Calu3 (cell line): ENCODE measurements at regions not wholly inside any gene's neighbourhood (a gene's known extent, or its start where the extent isn't known, plus 50 kb on each side); places are given as distances from the start of the nearest gene placed in this dataset.

Source experiments
- BruUV-seq: library from RNA; stranded (reverse); fragments of 400-500 nt; replicated peaks from 2 replicates; lab custom pipeline; 2021; lab: Mats Ljungman, UMichigan
- CTCF ChIA-PET: fragments of 300-600 bp; sonication (Branson Sonifier 250); formaldehyde crosslinking; loops from one replicate; lab custom pipeline; 2022; ENCODE audit warnings: antibody characterized with exemption; lab: Charles Lee
- DNase-seq: peaks from one replicate; pipeline ENCODE4 v3.0.0; 2022
- H3K27ac Mint-ChIP-seq: one replicate; pipeline ENCODE4 v1.8.0; 2022; ENCODE audit warnings: mixed read lengths; ENCODE audit not compliant: unreplicated experiment
- H3K27me3 Mint-ChIP-seq: one replicate; pipeline ENCODE4 v1.8.0; 2022; ENCODE audit warnings: mixed read lengths; ENCODE audit not compliant: unreplicated experiment
- H3K36me3 Mint-ChIP-seq: one replicate; pipeline ENCODE4 v1.8.0; 2022; ENCODE audit warnings: mild to moderate bottlenecking, moderate library complexity, mixed read lengths; ENCODE audit not compliant: insufficient read depth, unreplicated experiment
- H3K4me1 Mint-ChIP-seq: one replicate; pipeline ENCODE4 v1.8.0; 2022; ENCODE audit warnings: mild to moderate bottlenecking, low read depth, mixed read lengths; ENCODE audit not compliant: unreplicated experiment
- H3K4me3 Mint-ChIP-seq: one replicate; pipeline ENCODE4 v1.8.0; 2022; ENCODE audit warnings: mild to moderate bottlenecking, low read depth, moderate library complexity, mixed read lengths; ENCODE audit not compliant: unreplicated experiment
- H3K9me3 Mint-ChIP-seq: one replicate; pipeline ENCODE4 v1.8.0; 2022; ENCODE audit warnings: low read depth, mixed read lengths; ENCODE audit not compliant: unreplicated experiment
- intact Hi-C: fragments of 100-400 bp; cut with micrococcal nuclease; formaldehyde crosslinking; loops from one replicate; pipeline ENCODE4 v1.10.0; 2022; ENCODE audit not compliant: unreplicated experiment
- TF ChIP-seq, protein P1 (sequence below): fragments of 200-600 bp; IDR thresholded peaks from one replicate; pipeline ENCODE4 v1.8.0; 2022; ENCODE audit warnings: antibody characterized with exemption; ENCODE audit not compliant: unreplicated experiment

DNA sequence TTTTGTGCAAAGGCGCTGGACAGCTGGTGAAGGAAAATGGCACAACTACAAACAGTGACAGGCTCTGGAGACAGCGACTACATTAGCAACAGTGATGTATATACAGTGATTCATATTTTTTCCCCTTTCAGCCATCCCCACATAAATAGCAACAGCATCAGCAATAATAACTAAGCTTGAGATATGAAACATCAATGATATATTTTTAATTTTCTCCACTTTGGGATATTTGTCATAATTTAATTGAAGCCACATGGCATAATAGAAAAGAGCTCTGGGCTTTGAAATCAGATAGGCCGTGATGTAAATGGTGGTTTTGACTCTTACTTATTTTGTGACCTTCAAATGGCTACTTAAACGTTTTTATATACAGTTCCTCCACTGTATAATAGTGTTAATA lies 764.3 kb upstream of the PRMT6 start:
- BruUV-seq, result no TSS peak
- no peaks in the 10 kb centered on the region for H3K27me3 Mint-ChIP-seq
- CTCF ChIA-PET, result no interaction called here
- no peak overlapping the region for H3K4me3 Mint-ChIP-seq
- no peaks in the 10 kb centered on the region for H3K4me1 Mint-ChIP-seq
- TF ChIP-seq, protein P1, sequence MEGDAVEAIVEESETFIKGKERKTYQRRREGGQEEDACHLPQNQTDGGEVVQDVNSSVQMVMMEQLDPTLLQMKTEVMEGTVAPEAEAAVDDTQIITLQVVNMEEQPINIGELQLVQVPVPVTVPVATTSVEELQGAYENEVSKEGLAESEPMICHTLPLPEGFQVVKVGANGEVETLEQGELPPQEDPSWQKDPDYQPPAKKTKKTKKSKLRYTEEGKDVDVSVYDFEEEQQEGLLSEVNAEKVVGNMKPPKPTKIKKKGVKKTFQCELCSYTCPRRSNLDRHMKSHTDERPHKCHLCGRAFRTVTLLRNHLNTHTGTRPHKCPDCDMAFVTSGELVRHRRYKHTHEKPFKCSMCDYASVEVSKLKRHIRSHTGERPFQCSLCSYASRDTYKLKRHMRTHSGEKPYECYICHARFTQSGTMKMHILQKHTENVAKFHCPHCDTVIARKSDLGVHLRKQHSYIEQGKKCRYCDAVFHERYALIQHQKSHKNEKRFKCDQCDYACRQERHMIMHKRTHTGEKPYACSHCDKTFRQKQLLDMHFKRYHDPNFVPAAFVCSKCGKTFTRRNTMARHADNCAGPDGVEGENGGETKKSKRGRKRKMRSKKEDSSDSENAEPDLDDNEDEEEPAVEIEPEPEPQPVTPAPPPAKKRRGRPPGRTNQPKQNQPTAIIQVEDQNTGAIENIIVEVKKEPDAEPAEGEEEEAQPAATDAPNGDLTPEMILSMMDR, result no peak
- H3K27ac Mint-ChIP-seq, result no peak overlapping the region
- intact Hi-C loops, result no loop called here
- no peaks in the 10 kb centered on the region for H3K36me3 Mint-ChIP-seq
- DNase-seq, result no peak
- H3K9me3 Mint-ChIP-seq, result peaks cover 3% of the 10 kb centered on the region

DNA sequence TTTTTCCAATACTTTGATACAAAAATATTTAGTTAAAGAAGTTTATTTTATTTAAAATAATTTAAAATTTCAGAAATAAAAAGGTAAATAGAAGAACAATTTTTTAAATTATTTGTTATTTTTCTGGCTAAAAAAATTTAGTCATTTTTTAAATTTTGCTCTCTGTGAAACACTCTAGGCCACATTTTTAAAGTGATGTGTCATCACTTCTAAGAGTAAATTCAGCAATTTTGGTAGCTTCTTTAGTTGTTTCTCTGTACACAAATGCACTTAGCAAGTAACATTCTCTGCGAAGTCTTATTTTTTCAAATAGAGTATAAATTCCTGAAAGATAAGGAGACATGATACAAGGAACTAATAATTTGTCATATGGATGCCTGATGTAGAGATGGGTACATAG lies 760.0 kb upstream of the PRMT6 start:
- intact Hi-C loops, result no loop called here
- H3K27ac Mint-ChIP-seq, result no peak overlapping the region

DNA sequence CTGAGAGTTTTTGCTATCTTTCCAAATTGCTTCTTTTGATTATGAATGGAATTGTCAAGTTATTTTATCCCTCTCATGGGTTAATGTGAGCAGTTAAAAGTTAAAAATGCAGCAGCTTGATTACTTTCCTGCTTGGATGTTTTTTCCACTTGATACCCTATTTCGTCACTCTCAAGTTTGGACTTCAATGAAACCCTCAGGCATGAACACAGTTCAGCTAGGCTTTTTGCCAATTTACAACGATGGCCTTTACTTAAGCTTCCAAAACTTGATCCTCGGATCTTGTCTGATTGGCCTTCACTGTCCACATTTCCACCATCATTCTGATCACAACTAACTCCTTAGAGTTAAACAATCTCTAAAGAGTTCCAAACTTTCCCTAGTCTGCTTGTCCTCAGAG lies 752.4 kb upstream of the PRMT6 start:
- peaks cover 4% of the 10 kb centered on the region for H3K9me3 Mint-ChIP-seq
- H3K4me3 Mint-ChIP-seq, result no peak overlapping the region
- BruUV-seq, result no TSS peak
- H3K27ac Mint-ChIP-seq, result no peak overlapping the region
- H3K4me1 Mint-ChIP-seq, result no peaks in the 10 kb centered on the region
- DNase-seq, result no peak
- CTCF ChIA-PET, result no interaction called here
- intact Hi-C loops, result no loop called here
- no peaks in the 10 kb centered on the region for H3K27me3 Mint-ChIP-seq
- TF ChIP-seq, protein P1, result no peak
- H3K36me3 Mint-ChIP-seq, result no peaks in the 10 kb centered on the region

More for the DNA sequence above, 760.0 kb upstream of the PRMT6 start:
- no peaks in the 10 kb centered on the region for H3K4me1 Mint-ChIP-seq
- H3K36me3 Mint-ChIP-seq, result no peaks in the 10 kb centered on the region
- peaks cover 2% of the 10 kb centered on the region for H3K9me3 Mint-ChIP-seq
- CTCF ChIA-PET, result no interaction called here
- no peak for DNase-seq
- BruUV-seq, result no TSS peak
- no peak overlapping the region for H3K4me3 Mint-ChIP-seq
- no peaks in the 10 kb centered on the region for H3K27me3 Mint-ChIP-seq
- TF ChIP-seq, protein P1, result no peak

DNA sequence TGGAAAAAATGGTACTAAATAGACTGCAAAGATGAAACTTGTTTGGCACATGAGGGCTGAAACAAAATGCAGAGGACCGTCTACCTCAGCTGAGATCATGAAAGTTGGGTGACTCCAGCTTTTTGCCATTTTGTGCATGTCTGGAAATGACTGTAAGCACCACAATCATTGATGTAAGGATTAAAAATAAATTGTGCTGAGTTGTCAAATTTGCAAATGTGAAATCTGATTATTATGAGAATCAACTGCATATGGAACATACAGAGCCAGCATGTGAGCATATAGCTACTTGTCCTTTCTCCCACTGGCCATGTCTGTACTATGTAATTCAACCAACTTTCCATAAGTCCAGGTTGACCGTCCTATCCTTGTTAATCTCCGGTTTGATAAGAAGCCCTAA lies 736.9 kb upstream of the PRMT6 start:
- Mint-ChIP-seq H3K36me3 (no peaks in the 10 kb centered on the region), H3K4me3 (no peak overlapping the region), H3K27ac (no peak overlapping the region), H3K27me3 (no peaks in the 10 kb centered on the region), H3K9me3 (peaks cover 2% of the 10 kb centered on the region), H3K4me1 (no peaks in the 10 kb centered on the region)
- TF ChIP-seq, protein P1, result no peak
- CTCF ChIA-PET, result no interaction called here
- DNase-seq, result no peak
- intact Hi-C loops, result no loop called here
- BruUV-seq, result no TSS peak
